NCI-H1417 treated with DMSO at 0.1 percent for 48 hours (cell line): ENCODE measurements at regions not wholly inside any gene's neighbourhood (a gene's known extent, or its start where the extent isn't known, plus 50 kb on each side); places are given as distances from the start of the nearest gene placed in this dataset.
A peak's percentile ranks its signal among the peaks of the same experiment; 100 is the strongest.

Experiments
- DNase-seq: peaks from one replicate; lab custom pipeline; 2025; lab: John Stamatoyannopoulos, UW

DNA sequence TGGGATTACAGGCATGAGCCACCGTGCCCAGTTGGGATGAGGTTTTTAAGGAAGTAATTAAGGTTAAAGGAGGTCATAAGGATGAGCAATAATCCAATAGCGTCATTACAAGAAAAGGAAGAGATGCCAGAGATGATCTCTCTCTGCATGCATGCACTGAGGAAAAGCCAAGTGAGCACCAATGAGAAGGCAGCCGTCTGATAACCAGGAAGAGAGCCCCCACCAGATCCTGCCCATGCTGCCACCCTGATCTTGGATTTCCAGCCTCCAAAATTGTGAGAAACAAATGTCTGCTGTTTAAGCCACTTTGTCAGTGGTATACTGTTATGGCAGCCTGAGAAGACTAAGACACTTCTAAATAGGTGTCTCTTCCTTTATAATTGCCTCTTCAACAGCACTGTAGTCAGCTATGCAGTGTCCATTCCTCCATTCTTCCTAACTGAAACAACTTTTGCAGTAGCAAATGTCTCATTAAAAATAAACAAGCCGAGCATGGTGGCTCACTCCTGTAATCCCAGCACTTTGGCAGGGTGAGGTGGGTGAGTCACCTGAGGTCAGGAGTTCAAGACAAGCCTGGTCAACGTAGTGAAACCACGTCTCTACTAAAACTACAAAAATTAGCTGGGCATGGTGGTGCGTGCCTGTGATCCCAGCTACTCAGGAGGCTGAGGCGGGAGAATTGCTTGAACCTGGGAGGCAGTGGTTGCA, 216.2 kb upstream of the RUNX1 start:
- DNase-seq: no peak

DNA sequence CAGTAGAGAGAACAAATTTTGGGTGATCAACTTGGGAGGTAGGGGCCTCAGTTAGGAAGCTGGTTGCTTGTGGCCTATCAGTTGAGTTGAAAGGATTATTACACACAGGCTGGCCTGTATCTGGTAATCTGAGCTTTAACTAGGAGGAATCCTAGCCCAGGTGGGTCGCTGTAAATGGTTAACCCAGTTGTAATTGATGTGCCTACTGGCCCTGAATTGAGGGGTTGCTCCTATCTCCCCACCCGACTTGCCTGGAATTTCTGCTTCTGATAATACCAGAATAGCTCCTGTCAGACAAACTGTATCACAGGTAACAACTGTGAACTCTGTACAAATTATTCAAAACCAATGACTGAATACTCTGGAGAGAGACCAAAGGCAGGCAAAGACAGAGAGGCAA, 210.4 kb upstream of the RUNX1 start:
- DNase-seq: no peak

DNA sequence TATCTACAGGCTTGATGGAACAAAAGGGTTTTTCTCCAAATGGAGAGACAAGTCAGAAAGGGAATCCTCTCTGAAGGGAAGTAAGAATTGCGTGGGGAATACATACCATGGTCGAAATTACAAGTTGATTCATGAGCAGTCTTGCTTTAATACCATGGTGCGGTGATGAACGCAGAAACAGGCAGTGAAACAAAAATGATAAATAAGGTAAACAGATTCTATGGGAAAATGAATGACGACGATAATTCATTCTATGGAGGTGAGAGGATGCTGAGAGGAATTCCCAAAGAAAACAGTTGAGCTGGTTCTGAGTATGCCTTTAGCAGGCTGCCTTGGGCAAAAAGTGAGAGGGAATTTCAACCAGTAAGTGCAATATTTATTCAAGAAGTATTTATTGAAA, 209.4 kb upstream of the RUNX1 start:
- no peak for DNase-seq

DNA sequence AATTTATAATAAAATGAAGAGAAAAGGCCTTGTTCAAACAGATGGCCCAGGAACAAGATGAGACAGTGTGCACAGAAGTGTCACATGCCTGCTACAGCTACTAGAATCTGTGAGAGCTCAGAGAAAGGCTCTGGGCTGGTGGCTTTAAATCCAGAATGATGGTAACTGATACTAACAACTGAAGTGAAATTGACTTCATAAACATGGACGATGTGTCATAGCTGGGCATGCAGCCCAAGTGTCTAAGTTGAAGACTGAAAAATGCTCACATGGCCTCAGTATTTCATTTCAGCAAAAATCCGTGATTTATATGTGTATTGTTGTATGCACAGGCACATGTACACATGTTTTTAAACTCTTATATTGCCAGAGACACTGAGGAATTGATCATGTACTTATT, 208.3 kb upstream of the RUNX1 start:
- DNase-seq: no peak

DNA sequence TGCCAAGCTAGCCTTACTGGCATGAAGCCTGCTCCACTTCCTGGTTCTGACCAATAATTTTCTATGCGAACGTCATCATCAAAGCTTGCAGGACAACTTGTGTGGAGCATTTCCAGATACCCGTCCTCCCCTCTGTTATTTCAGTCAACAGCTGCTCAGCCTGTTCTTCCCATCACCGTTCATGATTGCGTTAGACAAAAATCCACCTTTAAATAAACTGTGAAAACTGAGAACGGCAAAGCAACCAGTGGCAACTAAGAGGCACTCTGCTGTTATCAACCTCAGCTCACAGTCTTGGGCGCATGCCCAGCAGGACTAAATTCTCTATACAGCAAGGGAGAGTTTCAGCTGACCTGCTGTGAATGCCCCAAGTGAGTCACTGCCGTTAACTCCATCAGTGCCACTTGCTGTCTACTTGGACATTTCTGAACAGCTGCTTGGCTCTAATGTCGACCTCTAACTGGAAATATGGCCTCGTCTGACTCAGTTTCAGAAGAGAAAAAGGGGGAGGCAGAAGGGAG, 207.4 kb upstream of the RUNX1 start:
- no peak for DNase-seq

DNA sequence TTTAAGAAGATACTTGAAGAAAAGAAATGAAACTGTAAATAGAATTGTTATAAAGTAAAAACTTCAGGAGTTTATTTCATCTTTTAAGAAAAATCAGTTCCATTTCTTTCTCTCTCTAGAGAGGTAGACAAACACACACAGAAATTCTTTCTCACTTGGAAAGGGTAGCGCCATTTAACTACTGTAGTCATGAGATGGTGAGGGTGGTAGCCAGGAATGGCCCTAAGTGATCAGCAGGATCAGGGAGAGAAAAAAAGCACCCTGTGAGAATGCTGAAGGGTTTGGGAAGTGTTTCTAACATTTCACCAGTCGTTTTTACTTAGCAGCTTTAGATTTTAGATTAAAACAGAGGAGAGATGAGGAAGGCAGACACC, 205.7 kb upstream of the RUNX1 start:
- no peak for DNase-seq

DNA sequence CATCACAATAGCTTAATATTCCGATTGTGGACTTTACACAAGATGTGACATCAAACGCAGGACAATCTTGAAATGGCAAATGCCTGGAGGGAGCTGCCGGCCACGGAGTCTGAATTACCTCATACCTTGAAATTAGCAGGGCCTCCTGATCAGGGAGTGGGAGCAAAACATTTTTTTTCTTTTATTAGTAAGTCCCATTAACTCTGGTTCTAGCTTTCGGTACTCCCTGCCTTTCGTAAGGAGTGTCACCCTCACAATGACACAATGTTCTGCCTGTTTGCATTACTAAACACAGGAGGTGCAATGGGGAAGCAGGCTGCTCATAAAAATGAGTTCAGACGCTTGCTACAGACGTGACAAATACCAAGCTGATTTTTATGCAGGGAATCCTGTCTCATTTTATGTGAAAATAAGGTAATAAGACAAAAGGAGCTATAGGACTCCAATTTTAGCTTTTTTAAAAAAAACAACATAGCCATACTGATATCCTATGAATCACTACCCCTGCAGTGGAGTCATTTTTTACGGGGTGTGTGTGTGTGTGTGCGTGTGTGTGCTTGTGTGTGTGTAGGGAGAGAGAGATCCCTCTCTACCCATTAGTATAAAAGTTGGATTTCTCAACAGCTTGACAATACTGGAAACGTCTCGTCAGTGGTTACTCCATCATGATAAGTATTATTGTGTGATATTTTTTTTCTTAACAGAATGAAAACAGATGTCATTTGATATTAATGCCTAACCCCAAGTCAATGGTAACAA, 205.1 kb upstream of the RUNX1 start:
- DNase-seq: no peak

DNA sequence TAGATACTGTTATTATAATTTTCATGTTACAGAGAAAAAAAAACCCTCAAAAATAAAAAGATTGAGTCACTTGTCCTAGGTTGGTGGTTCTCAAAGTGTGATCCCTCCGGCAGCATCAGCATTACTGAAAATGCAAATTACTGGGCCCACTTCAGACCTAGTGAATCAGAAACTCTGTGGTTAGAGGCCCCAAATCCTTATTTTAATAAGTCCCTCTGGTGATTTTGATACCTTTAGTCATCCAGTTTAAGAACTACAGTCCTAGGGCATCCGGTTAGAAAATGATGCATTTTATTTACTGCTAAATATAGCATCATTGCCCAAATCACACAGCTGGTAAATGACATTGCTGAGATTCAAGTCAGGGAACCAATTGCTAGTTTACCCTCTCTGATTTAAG, 203.7 kb upstream of the RUNX1 start:
- DNase-seq: no peak

DNA sequence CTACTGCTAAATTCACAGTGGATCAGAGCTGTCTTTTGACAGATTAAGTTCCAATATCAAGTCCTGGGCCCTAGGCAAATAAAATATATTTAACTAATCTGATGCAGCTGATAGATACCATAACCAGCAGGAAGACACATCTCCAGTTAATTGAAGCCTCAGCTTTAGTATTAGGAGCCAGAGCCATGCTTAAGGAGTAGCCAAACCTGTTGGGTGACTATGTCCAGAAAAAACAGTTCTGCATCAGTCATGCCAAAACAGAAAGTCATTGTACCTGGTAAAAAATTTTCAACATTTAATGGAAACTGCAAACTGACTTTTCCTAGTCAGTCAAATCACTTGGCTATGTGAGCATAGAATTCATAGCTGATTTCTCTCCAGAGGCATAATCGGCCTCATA, 200.5 kb upstream of the RUNX1 start:
- no peak for DNase-seq

DNA sequence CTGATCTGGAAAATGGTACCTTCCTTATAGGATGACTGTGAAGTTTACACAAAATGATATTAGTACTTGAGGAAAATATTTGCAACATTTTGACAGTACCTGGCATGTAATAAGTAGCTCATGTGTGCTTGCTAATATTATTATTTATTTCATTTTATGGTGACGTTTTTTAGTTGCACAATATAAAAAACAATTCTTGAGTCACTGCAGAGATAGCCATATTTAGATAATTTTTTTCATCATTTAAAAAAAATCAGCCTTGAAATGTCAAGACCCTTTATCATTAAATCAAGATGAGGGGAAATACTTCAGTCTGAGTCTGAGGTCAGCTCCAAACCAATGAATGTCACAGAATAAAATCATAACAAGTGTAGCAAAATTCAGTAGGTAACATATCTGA, 196.8 kb upstream of the RUNX1 start:
- no peak for DNase-seq

DNA sequence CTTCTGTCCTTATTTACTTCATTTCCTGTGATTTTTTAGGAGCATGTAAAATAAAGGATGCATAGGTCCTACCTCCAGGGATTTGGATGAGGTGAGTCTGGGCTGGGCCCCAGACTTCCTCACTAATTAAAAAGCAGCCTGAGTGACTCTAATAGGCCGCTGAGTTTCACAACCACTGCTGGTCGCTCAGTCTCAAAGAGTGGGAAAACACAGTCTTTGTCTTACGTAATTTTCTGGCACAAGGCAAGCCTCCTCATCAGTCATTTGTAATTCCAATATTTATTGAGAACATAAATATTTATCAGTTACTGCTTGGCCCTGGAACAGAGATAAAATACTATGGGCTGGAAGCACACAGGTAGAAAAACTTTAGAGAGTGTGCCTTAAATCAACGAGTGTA, 195.4 kb upstream of the RUNX1 start:
- no peak for DNase-seq

DNA sequence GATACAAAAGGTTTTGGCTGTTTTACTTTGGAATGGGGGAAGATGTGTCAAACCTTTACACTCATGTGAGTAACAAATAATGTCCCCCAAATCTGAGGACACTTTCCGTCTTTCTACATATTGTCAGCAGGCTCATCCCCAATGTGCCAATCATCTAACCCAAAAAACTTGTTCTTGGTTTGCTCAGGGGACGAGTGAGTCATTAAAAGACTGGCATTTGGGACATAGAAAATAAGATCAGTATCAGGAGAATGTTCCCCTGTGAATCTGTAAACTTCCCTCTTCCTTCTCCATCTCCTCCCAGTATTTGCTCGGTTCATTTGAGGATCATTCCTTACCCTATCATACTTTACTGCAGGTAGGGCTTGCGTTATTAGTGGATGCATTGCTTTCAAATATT, 194.1 kb upstream of the RUNX1 start:
- no peak for DNase-seq

DNA sequence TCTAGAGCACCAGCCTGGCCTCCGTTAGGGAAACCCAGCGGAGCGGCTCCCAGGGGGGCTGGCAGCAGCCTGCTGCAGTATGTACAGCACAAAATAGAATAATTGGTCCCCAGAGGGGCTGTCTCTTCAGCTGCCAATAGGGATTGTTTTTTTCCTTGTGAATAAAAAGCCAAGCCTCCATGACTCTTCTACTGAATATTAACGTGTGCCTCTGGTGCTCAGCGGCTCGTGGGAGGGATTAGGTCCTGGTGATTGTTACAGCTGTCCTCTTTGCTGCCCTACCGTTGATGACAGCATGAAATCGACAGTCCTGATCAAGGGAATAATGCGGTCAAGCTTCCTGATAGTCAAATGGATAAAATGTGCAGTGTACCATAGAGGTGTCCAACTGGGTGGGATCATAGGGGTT, 190.7 kb upstream of the RUNX1 start:
- DNase-seq: peak; percentile 90

DNA sequence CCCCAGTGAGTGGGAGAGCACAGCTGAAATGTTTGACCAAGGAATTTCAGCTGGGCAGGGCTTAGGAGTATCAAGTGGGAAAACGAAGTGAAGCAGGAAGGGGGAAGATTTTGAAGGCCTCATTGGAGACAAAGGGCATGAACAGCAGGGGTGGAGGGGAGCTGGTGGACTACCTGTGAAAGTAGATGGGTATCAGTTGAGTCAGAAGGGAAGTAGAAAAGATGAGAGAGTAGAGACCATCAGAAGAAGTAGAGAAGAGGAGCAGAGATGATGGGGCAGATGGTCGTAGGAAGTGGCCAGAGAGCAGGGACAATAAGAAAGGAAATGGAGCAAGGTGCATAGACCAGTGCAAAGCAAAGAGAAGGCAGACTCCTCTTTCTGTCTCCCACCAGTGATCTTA, 189.0 kb upstream of the RUNX1 start:
- DNase-seq: no peak

DNA sequence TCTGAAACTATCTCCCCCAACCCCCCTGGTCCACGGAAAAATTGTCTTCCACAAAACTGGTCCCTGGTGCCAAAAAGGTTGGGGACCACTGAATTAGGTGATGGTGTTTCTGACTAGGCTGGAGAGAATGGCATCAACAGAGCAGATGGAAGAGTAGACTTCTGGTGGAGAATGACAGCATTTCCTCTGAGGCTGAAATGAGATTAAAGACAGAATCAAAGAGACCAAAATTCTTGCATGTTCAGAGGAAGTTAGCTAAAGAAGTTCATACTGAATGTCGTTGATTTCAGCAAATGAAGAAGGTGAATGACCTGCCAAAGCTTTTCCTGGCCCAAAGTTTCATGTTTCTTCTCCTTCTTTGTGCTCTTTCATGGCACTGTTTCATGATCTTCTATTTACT, 188.2 kb upstream of the RUNX1 start:
- no peak for DNase-seq

DNA sequence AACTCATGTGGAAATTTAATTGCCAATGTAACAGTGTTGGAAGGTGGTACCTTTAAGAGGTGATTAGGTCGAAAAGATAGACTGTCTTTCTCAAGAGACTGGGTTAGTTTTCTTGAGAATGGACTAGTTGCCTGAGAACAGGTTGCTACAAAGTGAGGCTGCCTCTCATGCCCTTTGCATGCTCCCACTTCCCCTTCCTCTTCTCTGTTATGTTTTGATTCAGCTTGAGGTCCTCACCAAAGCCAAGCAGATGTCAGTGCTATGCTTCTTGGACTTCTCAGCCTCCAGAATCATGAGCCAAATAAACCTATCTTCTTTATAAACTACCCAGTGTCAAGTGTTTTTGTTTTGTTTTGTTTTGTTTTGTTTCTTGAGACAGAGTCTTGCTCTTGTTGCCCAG, 187.0 kb upstream of the RUNX1 start:
- no peak for DNase-seq

DNA sequence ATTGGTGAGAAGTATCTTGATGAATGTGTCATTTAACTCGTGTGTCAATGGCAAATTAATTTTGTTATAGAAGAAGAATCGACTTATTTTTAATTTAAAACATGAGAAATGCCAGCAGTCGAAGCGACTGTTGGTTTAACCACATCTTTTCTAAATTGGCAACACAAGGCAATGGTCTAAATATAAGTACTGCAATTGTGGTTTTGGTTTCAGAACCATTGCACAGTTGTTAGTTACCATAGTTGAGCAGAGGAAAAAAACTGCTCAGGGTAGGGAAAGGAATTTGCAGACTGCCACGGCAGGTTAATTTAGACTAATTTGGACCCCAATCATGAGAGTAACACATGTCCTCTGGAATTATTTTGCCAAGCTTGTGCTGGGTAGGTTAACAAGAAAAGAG, 185.6 kb upstream of the RUNX1 start:
- no peak for DNase-seq

DNA sequence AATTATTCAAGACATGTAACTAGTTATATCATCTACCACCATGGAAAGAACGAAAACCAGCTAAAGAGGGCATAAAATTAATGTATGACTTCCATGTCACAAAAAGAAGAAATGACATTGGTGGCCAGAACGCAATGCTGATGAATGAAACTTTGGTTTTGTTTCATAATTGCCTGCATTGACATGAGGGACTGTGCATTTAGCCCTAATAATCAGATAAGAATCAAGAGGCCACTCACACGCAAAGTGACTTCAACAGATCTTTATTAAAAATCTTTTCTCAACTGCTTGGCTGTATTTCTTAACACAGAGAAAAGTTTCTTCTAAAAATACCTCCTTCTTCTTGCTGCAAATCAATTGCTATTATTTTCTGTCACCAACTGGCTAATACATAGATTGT, 184.7 kb upstream of the RUNX1 start:
- no peak for DNase-seq

DNA sequence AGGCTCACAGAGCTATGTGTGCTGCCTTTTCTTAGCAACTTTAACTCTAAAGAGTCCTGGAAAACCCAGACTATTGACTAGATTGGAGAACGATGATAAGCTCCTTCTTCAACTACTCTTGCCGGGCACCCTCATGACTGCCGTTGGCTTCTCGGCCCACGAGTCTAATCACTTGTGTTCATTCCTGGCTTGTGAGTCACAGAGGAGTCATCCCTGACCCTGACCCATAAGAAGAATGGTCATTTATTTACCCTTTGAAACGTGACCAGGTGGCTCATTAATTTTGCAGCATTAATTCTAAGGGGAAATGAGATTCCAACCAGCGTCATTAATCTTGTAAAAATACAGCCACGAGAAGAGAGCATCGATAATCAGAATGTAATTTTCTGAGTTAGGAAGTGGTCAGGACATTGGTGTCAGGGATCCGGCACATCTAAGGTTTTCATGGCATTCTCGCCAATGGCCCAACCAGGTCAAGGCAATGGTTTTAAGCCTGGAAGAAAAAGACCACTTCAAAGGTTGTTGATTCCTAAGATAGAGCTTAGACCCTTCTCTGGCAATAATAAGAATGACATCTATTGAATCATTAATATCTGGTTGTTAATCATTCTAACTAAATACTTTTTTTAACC, 183.6 kb upstream of the RUNX1 start:
- no peak for DNase-seq

DNA sequence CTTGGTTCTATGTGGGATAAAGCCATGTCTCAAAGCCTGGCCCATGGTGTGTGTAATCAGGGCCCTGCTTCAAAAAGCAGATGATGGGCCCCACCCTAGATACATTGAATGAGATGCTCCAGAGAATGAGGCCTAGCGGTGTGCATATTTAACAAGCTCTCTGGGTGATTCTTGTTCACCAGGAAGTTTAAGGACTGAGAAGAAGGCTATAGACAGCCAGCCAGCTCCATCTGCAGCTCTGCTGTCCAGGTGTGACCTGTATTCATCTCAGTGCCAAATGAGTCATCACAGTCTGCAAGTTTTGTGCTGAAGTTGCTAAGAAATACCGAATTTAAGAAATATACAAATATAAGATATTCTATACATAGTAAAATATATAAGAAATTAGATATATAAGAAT, 182.0 kb upstream of the RUNX1 start:
- DNase-seq: no peak

DNA sequence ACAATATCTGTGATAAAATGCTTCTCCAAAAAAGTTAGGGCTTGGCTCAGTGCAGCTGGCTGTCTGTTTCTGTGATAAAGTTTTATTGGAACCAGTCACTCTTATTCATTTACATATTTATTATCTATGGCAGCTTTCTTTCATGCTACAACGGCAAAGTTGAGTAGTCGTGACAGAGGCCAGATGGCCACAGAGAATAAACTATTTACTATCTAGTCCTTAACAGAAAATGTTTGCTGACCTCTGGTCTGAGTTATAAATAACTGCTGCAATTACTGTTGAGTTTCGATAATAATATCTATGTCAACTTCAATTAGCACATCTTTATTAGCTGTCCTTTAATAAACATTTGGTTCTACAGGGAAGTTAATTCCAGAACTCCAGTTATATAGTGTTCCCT, 180.2 kb upstream of the RUNX1 start:
- no peak for DNase-seq

DNA sequence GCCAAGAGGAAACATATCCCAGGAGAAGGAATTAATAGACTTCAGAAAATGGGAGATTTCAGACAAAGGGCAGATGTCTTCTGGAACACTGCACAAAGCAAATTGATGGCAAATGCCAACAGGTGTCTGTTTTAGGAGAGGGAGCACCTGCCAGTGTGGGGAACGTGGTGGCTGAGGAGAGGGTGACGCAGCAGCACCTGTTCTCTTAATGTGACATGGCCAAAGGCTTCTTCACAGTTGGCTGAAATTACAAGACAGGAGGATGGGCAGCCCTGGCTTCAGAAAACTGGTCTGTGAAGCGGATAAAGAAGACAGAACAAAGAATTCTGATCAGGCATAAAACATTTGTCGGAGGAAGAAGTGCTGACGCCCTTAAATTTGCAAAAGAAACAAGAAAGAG, 178.7 kb upstream of the RUNX1 start:
- peak; percentile 60 for DNase-seq
